ENCODE measurements at regions not wholly inside any gene's neighbourhood (a gene's known extent, or its start where the extent isn't known, plus 50 kb on each side); places are given as distances from the start of the nearest gene placed in this dataset.

DNA sequence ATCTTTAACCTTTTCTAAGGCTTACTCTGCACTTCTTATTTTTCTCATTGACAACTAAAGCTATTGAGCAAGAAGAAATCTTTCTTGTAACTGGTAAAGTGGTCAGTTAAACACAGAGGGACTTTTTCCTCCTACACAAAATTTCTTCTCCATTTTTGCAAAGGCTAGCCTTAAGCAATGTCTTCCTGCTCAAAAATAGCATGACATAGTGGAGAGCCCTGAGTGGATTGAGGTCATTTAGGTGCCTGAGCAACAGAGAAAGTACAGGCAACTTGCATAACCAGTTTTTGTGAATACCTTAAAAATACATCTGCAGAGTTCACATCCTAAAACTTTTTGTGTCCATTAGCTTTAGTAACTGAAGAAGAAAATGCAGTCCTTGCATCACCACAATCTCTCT is 144.7 kb upstream of the TTC14 start:
- H3K9me3 ChIP-seq: no peaks in the 10 kb centered on the region
- no peak overlapping the region for H3K4me3 ChIP-seq
- no peak overlapping the region for H3K27ac ChIP-seq
- DNase-seq (ENCODE audit: low spot score in 2 of 2): no peak
- intact Hi-C loops (cut with DNase I; ENCODE audit: low total_unique reads): no loop called here
- H3K27me3 ChIP-seq: no peaks in the 10 kb centered on the region
- TF ChIP-seq POLR2A (IDR thresholded peaks at IDR 0.05) (no peak), POLR2AphosphoS5 (IDR thresholded peaks at IDR 0.05) (no peak)
- TF ChIP-seq, protein P1, sequence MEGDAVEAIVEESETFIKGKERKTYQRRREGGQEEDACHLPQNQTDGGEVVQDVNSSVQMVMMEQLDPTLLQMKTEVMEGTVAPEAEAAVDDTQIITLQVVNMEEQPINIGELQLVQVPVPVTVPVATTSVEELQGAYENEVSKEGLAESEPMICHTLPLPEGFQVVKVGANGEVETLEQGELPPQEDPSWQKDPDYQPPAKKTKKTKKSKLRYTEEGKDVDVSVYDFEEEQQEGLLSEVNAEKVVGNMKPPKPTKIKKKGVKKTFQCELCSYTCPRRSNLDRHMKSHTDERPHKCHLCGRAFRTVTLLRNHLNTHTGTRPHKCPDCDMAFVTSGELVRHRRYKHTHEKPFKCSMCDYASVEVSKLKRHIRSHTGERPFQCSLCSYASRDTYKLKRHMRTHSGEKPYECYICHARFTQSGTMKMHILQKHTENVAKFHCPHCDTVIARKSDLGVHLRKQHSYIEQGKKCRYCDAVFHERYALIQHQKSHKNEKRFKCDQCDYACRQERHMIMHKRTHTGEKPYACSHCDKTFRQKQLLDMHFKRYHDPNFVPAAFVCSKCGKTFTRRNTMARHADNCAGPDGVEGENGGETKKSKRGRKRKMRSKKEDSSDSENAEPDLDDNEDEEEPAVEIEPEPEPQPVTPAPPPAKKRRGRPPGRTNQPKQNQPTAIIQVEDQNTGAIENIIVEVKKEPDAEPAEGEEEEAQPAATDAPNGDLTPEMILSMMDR (IDR thresholded peaks at IDR 0.05): no peak
- H3K36me3 ChIP-seq: no peaks in the 10 kb centered on the region
- H3K4me1 ChIP-seq: no peaks in the 10 kb centered on the region

DNA sequence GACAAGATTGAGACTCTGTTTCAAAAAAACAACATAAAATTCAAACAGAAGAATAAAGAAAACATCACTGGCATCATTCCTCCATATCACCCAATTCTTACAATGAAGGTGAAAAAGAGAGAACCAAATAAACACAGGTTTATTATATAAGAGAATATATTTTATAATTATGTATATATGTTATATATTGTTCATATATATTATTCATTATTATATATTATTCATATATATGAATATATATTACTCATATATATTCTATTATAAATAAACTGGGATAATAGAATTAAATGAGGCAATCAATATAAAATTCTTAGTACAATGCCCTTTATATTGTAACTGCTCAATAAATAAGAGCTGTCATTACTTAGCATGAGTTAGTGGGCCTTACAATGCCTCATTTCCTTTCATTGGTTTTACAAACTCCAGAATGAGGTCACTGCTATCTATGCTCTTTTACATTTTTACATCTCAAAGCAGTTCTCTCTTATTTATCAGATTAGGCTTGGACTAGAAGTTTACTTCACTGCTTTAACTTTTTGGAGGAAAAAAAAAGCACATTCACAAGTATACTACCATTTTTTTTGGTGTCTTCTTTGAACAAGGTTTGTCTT is 135.5 kb upstream of the TTC14 start:
- intact Hi-C loops (cut with DNase I; ENCODE audit: low total_unique reads): no loop called here
- TF ChIP-seq POLR2A (IDR thresholded peaks at IDR 0.05) (no peak), POLR2AphosphoS5 (IDR thresholded peaks at IDR 0.05) (no peak)
- TF ChIP-seq, protein P1 (IDR thresholded peaks at IDR 0.05): no peak
- H3K4me3 ChIP-seq: no peak overlapping the region
- no peak for DNase-seq (ENCODE audit: low spot score in 2 of 2)
- H3K27me3 ChIP-seq: no peaks in the 10 kb centered on the region
- H3K36me3 ChIP-seq: no peaks in the 10 kb centered on the region
- no peaks in the 10 kb centered on the region for H3K4me1 ChIP-seq
- no peaks in the 10 kb centered on the region for H3K9me3 ChIP-seq
- no peak overlapping the region for H3K27ac ChIP-seq

DNA sequence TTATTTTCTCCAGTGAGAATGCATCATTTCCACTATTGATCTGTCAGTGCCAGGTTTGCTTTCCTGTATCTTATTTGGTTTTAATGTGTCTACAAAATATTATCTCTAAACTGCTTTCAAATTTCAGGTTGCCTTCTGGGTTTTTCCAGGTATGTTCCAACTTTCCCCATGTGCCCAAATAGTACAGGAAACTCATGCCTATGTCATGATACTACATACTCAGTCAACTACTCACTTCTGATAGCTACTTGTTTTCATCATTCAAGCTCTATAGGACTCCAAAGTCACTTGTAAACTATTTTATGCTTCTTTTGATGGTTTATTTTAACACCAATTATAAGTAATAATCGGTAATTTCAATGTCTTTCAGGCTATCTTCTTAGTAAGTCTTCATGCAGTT is 134.8 kb upstream of the TTC14 start:
- Histone ChIP-seq H3K27ac (no peak overlapping the region), H3K27me3 (no peaks in the 10 kb centered on the region), H3K4me3 (no peak overlapping the region), H3K36me3 (no peaks in the 10 kb centered on the region), H3K9me3 (no peaks in the 10 kb centered on the region), H3K4me1 (no peaks in the 10 kb centered on the region)
- no peak for DNase-seq (ENCODE audit: low spot score in 2 of 2)
- TF ChIP-seq POLR2A (IDR thresholded peaks at IDR 0.05) (no peak), POLR2AphosphoS5 (IDR thresholded peaks at IDR 0.05) (no peak)
- TF ChIP-seq, protein P1 (IDR thresholded peaks at IDR 0.05): no peak
- intact Hi-C loops (cut with DNase I; ENCODE audit: low total_unique reads): no loop called here

DNA sequence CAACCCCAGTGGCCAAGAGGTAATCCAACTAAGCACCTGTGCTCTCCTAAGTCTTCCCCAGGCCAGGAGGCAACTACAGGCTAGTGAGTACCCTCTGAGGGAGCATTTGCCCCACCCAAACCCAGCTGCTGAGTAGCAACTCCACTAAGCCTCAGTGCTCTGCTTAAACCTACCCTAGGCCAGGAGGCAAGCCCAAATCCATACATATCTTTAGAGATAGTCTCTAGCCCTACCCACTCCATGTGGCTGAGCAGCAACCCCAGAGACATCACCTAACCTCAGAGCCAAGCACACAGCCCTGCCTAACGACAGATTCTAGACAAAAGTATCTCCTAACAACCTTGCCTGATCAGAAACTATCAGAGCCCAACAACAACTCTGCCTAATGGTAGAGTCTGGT is 132.8 kb upstream of the TTC14 start:
- Histone ChIP-seq H3K4me1 (no peaks in the 10 kb centered on the region), H3K36me3 (no peaks in the 10 kb centered on the region), H3K27ac (no peak overlapping the region), H3K9me3 (no peaks in the 10 kb centered on the region), H3K4me3 (no peak overlapping the region), H3K27me3 (no peaks in the 10 kb centered on the region)
- TF ChIP-seq POLR2AphosphoS5 (IDR thresholded peaks at IDR 0.05) (no peak), POLR2A (IDR thresholded peaks at IDR 0.05) (no peak)
- TF ChIP-seq, protein P1 (IDR thresholded peaks at IDR 0.05): no peak
- DNase-seq (ENCODE audit: low spot score in 2 of 2): no peak
- intact Hi-C loops (cut with DNase I; ENCODE audit: low total_unique reads): no loop called here

DNA sequence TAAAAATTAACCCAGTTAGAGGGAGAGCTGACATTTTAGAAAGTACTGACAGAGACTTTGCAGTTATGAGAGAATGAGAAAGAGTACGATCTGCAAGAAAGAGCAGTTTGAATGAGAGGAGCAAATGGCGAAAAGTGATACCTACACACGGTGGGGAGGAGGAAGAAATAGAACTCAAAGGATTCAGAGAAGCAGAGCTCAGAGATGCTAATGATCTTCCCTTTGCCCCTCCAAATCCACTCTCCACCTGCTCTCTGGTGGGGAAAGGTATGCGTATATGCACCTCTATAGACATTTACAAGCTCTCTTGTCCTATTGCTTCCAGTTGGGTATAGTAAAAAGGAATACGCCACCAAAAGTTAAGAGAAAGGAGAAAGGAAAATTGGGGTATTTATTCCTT is 123.3 kb upstream of the TTC14 start:
- DNase-seq (ENCODE audit: low spot score in 2 of 2): no peak
- Histone ChIP-seq H3K27me3 (no peaks in the 10 kb centered on the region), H3K4me3 (no peak overlapping the region), H3K9me3 (no peaks in the 10 kb centered on the region), H3K4me1 (no peaks in the 10 kb centered on the region), H3K36me3 (no peaks in the 10 kb centered on the region), H3K27ac (no peak overlapping the region)
- TF ChIP-seq, protein P1 (IDR thresholded peaks at IDR 0.05): no peak
- TF ChIP-seq POLR2A (IDR thresholded peaks at IDR 0.05) (no peak), POLR2AphosphoS5 (IDR thresholded peaks at IDR 0.05) (no peak)
- intact Hi-C loops (cut with DNase I; ENCODE audit: low total_unique reads): no loop called here
